DOHH2 (cell line): ENCODE measurements at regions not wholly inside any gene's neighbourhood (a gene's known extent, or its start where the extent isn't known, plus 50 kb on each side); places are given as distances from the start of the nearest gene placed in this dataset.

Source experiments
- H3F3A ChIP-seq: fragments of 200-600 bp; sonication (generic), shearing (Covaris generic); 2 replicates; pipeline ENCODE4 v1.6.0; 2016; ENCODE audit warnings: antibody characterized with exemption, mild to moderate bottlenecking; ENCODE audit not compliant: control insufficient read depth, insufficient read depth
- H3K27ac ChIP-seq: fragments of 200-600 bp; sonication (generic); 2 replicates; pipeline ENCODE4 v1.5.1; 2014; ENCODE audit warnings: low read depth, mild to moderate bottlenecking, low read length, moderate library complexity
- H3K27me3 ChIP-seq: fragments of 200-600 bp; sonication (generic); 2 replicates; pipeline ENCODE4 v1.6.1; 2014; ENCODE audit warnings: mild to moderate bottlenecking, low read length, mixed read lengths; ENCODE audit not compliant: control insufficient read depth
- H3K36me3 ChIP-seq: fragments of 200-600 bp; sonication (generic); 2 replicates; pipeline ENCODE4 v1.6.1; 2014; ENCODE audit warnings: mild to moderate bottlenecking, low read length, moderate library complexity, mixed read lengths; ENCODE audit not compliant: control insufficient read depth
- H3K4me1 ChIP-seq: fragments of 200-600 bp; sonication (generic); 2 replicates; pipeline ENCODE4 v1.6.1; 2014; ENCODE audit warnings: mild to moderate bottlenecking, low read length, mixed read lengths; ENCODE audit not compliant: control insufficient read depth
- H3K4me2 ChIP-seq: fragments of 200-600 bp; sonication (generic); 2 replicates; pipeline ENCODE4 v1.6.0; 2014; ENCODE audit warnings: mild to moderate bottlenecking, low read length, moderate library complexity
- H3K4me3 ChIP-seq: fragments of 200-600 bp; sonication (generic); 2 replicates; pipeline ENCODE4 v1.5.1; 2014; ENCODE audit warnings: mild to moderate bottlenecking, low read length, mixed read lengths
- H3K79me2 ChIP-seq: fragments of 200-600 bp; sonication (generic); 2 replicates; pipeline ENCODE4 v1.6.1; 2014; ENCODE audit warnings: mild to moderate bottlenecking, low read length, mixed read lengths; ENCODE audit not compliant: control insufficient read depth
- H3K9me2 ChIP-seq: fragments of 200-600 bp; sonication (generic); replicated peaks from 2 replicates; pipeline ENCODE4 v1.6.1; 2014; ENCODE audit warnings: mild to moderate bottlenecking, low read length, mixed read lengths; ENCODE audit not compliant: control insufficient read depth
- H3K9me3 ChIP-seq: fragments of 200-600 bp; sonication (generic); 2 replicates; pipeline ENCODE4 v1.6.1; 2014; ENCODE audit warnings: antibody characterized with exemption, low read length, mixed read lengths; ENCODE audit not compliant: control insufficient read depth, insufficient read depth
- H4K20me1 ChIP-seq: fragments of 200-600 bp; sonication (generic); 2 replicates; pipeline ENCODE4 v1.6.0; 2014; ENCODE audit warnings: low read depth, mild to moderate bottlenecking, antibody characterized with exemption, low read length, moderate library complexity; ENCODE audit not compliant: control insufficient read depth, insufficient read depth
- EZH2phosphoT487 ChIP-seq: fragments of 200-600 bp; sonication (generic); IDR thresholded peaks from 2 replicates; pipeline ENCODE4 v1.6.1; 2017; ENCODE audit warnings: borderline replicate concordance, mild to moderate bottlenecking, antibody characterized with exemption, low read length, moderate library complexity, mixed read lengths
- TF ChIP-seq, protein P1 (sequence below): fragments of 200-600 bp; sonication (generic); IDR thresholded peaks from one replicate; pipeline ENCODE4 v1.5.1; 2014; ENCODE audit warnings: antibody characterized with exemption, mild to moderate bottlenecking, low read depth, low read length; ENCODE audit not compliant: poor library complexity, severe bottlenecking

- Histone ChIP-seq H3K79me2 (no peaks in the 10 kb centered on the region), H3K27me3 (no peaks in the 10 kb centered on the region), H3F3A (no peaks in the 10 kb centered on the region), H3K4me2 (no peak overlapping the region), H3K27ac (no peak overlapping the region), H3K9me3 (no peaks in the 10 kb centered on the region), H3K4me1 (peaks cover 14% of the 10 kb centered on the region), H3K9me2 (no peaks in the 10 kb centered on the region), H3K4me3 (no peak overlapping the region), H4K20me1 (no peaks in the 10 kb centered on the region), H3K36me3 (no peaks in the 10 kb centered on the region)
- TF ChIP-seq EZH2phosphoT487: no peak
- TF ChIP-seq, protein P1, sequence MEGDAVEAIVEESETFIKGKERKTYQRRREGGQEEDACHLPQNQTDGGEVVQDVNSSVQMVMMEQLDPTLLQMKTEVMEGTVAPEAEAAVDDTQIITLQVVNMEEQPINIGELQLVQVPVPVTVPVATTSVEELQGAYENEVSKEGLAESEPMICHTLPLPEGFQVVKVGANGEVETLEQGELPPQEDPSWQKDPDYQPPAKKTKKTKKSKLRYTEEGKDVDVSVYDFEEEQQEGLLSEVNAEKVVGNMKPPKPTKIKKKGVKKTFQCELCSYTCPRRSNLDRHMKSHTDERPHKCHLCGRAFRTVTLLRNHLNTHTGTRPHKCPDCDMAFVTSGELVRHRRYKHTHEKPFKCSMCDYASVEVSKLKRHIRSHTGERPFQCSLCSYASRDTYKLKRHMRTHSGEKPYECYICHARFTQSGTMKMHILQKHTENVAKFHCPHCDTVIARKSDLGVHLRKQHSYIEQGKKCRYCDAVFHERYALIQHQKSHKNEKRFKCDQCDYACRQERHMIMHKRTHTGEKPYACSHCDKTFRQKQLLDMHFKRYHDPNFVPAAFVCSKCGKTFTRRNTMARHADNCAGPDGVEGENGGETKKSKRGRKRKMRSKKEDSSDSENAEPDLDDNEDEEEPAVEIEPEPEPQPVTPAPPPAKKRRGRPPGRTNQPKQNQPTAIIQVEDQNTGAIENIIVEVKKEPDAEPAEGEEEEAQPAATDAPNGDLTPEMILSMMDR: no peak
These were observed 637.0 kb upstream of the TBX3 start for GRCh38 chr12:115320967-115321366.

- Histone ChIP-seq H3K4me2 (no peak overlapping the region), H3F3A (no peaks in the 10 kb centered on the region)
These were observed 636.5 kb upstream of the TBX3 start for GRCh38 chr12:115320451-115320850.

DNA sequence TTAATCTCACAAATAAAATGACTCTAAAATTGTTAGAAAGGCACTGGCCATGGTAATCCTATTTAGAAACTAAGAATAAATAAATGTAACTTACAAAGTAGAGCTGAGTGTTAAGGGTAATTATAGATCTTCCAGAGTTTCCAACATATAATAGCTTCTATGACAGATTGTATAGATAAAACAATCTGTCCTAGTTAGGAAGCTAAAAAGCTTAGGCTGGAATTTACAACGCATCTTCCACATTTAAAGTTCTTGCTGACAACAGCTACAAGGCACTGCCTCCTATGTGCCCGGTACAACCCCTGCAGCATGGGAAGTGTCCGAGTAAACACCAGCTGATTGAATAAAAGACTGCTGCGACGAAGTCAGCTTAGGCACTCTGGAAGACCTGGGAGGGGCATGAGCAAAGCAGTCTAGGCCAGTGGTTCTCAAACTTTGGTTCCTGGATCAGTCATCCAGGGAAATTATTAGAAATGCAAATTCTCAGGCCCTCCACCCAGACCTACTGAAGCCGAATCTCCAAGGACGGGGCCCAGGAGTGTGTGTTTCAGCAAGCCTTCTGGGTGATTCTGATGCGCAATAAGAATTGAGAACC is 635.6 kb upstream of the TBX3 start:
- H3K79me2 ChIP-seq: no peaks in the 10 kb centered on the region
- H3K4me2 ChIP-seq: no peak overlapping the region
- H3K27me3 ChIP-seq: no peaks in the 10 kb centered on the region
- no peaks in the 10 kb centered on the region for H3K36me3 ChIP-seq
- no peaks in the 10 kb centered on the region for H3F3A ChIP-seq
- H3K9me3 ChIP-seq: no peaks in the 10 kb centered on the region
- H3K4me1 ChIP-seq: peaks cover 14% of the 10 kb centered on the region
- no peaks in the 10 kb centered on the region for H3K9me2 ChIP-seq
- H3K4me3 ChIP-seq: no peak overlapping the region
- TF ChIP-seq EZH2phosphoT487: no peak
- TF ChIP-seq, protein P1: no peak
- no peak overlapping the region for H3K27ac ChIP-seq
- H4K20me1 ChIP-seq: no peaks in the 10 kb centered on the region

More at GRCh38 chr12:115320451-115320850, 636.5 kb upstream of the TBX3 start:
- peaks cover 14% of the 10 kb centered on the region for H3K4me1 ChIP-seq
- H3K79me2 ChIP-seq: no peaks in the 10 kb centered on the region
- H4K20me1 ChIP-seq: no peaks in the 10 kb centered on the region
- no peaks in the 10 kb centered on the region for H3K9me3 ChIP-seq
- H3K9me2 ChIP-seq: no peaks in the 10 kb centered on the region
- H3K27me3 ChIP-seq: no peaks in the 10 kb centered on the region
- H3K27ac ChIP-seq: no peak overlapping the region
- no peak overlapping the region for H3K4me3 ChIP-seq
- H3K36me3 ChIP-seq: no peaks in the 10 kb centered on the region
- no peak for TF ChIP-seq EZH2phosphoT487
- TF ChIP-seq, protein P1: no peak
